Stimulated activated CD8-positive, alpha-beta memory T cell treated with anti-CD3 and anti-CD28 coated beads, Interleukin-7, amount 100 ng/mL, for 48 hours (primary cell): ENCODE measurements at regions not wholly inside any gene's neighbourhood (a gene's known extent, or its start where the extent isn't known, plus 50 kb on each side); places are given as distances from the start of the nearest gene placed in this dataset.
A peak's percentile ranks its signal among the peaks of the same experiment; 100 is the strongest.
"Not testable (repeated sequence)": the region's sequence is repeated elsewhere in the genome, so short reads cannot be mapped to it uniquely, and the experiment has no call there.

Experiments
- DNase-seq, 2 donors: peaks; one replicate each; pipeline ENCODE4 v3.0.0-alpha.2; 2020; ENCODE audit warnings: low read depth in 1 of 2; ENCODE audit errors: extremely low read depth in 1 of 2

DNA sequence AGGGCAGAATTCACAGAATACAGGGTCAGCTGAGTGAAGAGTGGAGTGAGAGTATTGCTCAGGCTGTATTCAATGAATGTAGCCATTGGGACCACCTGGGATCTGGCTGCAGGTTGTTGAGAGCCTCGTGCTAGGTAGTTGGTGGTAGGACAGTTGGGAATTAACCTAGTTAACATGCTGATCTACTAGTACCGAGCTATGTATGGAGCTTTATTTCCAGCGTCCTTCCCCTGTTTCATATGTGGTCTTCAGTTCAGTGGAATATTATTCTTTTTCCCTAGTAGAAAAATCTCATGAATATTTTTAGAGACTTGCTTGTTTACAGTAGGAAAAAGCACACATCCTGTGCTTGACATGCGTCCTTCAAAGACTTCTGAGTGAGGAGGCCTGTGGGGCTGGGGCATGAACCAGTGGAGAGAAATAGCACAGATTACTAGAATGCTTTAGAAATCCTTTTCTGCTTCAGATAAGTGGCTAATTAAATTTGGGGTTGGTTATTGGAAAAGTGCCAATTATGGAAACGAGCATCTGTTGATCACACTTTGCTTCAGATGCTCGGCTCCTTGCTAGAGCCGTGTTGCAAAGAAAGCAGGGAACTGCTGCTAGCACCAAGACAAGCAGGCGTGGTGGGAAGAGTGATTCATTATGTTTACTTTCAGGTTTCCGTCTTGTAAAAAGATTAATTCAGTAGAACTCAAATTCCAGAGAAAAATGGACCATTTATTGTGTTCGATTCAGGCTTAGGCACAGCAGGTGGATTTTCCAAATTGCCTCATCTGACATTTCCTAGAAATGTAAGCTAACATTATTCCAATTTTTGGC lies 53.6 kb downstream of the ARF6 start:
- DNase-seq: no peak

DNA sequence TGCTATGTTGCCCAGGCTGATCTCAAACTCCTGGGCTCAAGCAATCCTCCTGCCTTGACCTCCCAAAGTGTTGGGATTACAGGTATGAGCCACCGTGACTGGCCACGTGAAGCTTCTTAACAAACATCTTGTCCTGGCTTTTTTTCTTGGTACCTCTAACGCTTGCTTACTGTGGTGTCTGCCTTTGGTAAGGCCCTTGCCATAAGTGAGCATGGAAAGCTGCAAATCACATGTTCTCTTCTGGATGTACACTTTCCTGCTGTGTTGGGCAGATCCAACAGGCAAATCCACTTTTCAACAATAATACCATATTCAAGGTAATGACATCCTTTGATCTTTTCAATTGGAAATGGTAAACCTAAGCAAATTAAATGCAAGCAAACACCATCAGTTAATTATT lies 54.6 kb downstream of the ARF6 start:
- no peak for DNase-seq

DNA sequence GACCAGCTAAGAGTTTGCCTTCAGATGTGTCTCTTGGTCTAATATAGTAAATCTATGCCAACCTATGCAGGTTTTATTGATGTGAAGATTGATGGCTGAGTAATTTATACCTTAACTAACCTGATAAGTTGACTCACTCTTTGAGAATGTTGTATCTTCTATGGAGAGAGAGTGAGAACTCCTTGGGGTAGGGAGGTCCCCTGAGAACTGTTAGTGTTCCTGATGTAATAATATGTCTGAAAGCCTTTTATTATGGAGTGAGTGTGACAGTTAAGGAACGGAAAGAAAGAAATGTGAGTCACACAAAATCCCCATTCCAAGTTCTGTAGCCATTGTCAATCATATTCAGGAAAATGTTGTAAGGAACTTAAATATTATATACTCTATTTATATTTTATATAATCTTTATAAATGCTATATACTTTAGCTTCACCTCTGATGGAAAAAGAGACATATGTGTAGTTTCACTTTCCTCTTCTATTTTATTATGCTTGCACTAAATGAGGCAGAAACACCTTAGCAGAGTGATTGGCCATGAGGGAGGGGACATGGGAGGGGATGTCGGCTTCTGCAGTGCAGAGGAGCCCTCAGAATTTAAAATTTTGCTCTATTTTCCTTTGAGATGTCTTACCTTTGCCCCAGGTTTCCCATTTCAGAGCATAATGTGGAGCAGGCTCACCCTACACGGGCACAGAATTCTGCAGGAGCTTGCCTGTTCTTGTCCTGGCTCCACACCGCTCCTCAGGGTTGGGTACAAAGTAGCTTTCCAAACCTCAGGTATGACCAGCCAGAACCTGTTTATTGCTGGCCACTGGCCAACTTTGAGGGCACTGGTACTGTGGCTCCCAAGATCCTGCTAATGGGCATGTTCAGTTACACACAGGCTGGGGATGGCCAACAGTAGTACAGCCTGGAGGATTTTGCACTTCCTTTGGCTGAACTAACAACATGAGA lies 57.7 kb downstream of the ARF6 start:
- DNase-seq: no peak

DNA sequence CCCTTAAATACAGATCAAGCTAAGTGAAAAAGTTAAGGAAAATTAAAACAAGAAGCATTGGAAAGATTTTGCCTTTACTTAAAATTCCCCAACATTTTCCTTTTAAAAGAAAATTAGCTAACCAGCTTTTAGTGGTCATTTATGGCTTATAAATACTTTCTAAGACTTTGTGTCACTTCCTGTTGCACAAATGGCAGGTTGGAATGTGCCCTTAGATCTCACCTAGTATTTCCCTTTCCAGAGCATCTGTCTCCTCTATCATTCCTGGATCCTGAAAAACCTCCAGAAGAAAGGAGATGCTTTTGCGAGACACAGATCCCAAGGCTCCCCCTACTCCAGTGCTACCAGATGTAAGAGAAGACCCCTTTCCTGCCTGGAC lies 58.3 kb downstream of the ARF6 start:
- no peak for DNase-seq

DNA sequence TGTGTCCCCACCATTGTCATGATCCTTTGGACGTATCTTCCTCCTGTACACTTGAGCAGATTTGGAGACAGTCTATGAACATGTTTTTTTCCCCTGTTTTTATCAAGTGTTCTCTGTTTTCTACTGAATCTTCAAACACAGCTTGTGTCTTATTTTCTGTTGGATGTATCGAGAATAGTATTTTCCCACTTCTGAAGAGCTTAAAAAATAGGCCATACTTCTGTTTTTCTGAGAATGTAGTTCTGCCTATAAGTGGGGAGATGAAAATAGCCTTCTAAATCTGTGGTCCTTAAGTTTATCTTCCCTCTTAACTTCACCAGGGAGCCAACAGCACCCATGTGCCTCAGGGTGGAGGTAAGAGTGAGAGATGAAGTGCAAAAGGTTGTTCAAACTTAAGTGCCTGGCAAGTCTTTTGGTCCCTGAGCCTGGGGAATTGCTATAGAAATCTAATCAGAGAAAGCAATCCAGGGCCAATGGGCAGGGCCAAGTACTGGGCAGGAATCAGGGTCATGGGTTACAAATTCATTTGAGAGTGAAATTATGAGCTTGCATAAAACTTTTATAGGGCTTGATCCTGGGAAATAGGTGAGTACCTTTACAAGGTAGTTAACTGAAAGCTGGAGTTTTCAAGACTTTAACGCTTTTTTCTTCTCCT lies 58.9 kb downstream of the ARF6 start:
- no peak for DNase-seq

DNA sequence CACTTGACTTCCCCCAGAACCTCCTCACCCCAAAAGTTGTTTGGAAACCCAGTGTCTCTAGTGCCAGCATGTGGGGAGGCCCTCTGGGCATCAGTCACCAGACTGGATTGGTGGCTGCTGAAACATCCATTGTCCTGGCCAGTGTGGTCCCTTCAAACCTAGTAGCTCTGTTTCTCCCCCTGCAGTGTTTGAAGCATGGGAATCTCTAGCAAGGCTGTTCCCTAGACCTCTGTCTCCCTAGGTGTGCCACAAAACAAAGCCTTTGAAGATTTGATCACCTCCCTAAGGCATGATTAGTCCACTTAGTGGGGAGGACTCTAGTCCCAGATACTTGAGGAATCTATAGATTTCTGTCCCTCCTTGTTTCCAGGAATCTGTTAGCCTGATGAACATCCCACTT lies 60.3 kb downstream of the ARF6 start:
- no peak for DNase-seq

DNA sequence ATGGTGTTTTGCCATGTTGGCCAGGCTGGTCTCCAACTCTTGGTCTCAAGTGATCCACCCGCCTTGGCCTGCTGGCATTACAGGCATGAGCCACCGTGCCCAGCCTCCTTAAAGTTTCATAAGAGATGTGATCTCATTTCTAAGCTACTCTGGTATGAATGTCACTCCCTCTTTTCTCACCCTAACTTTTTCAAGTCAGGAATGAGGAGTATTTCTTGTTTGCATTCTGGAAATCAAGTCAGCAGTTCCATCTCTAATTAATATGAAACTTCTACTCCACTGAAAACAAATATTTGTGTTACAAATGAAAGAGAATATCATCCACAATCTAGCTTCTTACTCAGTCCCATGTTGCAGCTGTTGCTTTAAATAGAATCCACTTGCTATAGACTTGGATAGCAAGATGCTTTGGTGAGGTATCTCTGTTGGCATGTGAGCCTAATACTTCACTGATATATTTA lies 61.3 kb downstream of the ARF6 start:
- DNase-seq: no peak

DNA sequence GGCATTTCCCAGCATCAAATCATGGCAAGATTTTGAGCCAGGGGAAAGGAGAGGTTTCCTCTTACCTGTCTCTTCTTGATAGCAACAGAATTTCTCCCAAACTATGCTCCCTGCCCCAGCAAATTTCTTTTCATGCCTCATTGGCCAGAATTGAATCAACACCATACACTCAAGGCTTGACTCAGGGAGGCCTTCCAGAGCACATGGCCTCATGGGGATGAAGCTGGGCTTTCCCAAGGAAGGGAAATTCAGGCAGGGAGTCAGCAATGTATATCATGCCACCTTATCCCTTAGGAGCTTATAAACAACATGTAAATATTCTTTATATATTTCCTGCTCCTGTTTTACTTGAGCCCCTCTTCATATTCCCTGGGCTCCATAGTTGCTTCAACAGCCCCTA lies 62.1 kb downstream of the ARF6 start:
- DNase-seq: no peak

DNA sequence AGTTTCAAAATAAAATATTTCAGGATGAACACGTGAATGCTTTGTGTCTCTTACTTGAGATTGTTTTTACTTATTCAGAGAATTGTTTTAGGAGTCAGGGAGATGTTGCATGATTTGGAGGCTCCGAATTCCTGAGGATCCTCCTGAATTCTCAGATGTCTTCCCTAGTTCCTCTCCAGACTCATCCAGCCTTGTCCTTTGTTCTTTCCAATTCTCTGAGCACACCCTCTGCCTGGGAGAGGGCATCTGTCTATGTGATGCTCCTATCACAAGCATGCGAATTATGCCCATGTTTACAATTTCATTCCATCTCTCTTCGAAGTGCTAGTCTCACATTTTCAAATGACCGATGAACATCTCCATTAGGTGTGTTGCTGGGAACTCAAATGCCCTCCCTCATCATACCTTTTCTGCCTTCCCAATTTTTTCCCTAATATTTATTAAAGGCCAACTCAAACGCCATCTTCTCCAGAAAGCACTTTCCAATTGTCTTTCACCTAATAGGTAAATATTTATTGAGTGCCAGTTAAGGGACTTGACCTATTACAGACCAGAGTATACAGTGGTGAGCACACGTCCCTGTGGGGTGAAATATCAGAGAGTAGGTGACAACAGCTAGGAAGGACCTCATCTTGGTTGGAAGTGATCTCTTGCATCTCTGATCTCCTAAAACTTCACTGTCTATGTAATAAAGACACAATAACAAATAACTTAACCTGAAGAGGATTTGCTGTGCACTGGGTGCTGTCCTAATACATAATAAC lies 64.4 kb downstream of the ARF6 start:
- DNase-seq: no peak

DNA sequence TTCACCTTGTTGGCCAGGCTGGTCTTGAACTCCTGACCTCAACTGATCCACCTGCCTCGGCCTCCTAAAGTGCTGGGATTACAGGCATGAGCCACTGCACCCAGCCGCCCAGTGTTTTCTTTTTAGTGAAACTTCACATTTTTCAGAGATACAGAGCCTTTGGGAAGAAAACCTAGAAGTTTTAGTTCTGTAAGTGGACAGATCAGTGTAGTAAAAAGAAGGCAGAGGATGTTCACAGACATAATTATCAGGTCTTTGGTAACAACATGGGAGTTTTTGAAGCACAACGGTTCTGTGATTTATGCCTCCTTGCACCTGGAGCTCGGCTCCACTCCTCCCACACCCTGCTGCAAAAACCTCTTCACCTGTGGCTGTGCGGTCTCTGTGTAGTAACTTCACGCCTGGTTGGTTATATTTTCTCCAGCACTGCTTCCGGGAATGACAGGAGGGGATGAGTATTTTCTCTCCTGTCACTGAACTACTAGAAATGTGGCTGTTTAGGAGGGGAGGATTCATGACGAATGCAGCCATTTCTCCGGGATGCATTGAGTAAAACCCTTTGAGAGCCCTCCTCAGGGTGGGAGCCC lies 67.0 kb downstream of the ARF6 start:
- DNase-seq: no peak

DNA sequence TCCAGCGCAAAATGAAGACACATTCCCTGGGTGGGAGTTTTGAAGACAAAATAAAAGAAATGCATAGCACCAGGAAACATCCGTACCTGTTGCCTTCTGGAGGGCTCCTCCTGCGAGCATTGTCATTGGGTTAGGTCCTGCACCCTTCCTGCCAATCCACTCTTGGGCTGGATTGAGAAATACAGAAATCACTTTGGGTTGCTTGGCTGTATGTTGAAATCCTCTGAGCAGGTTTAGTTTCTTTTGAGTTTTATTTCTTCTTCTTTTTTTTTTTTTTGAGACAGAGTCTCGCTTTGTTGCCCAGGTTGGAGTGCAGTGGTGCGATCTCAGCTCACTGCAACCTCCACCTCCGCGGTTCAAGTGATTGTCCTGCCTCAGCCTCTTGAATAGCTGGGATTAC lies 67.6 kb downstream of the ARF6 start:
- DNase-seq: no peak

DNA sequence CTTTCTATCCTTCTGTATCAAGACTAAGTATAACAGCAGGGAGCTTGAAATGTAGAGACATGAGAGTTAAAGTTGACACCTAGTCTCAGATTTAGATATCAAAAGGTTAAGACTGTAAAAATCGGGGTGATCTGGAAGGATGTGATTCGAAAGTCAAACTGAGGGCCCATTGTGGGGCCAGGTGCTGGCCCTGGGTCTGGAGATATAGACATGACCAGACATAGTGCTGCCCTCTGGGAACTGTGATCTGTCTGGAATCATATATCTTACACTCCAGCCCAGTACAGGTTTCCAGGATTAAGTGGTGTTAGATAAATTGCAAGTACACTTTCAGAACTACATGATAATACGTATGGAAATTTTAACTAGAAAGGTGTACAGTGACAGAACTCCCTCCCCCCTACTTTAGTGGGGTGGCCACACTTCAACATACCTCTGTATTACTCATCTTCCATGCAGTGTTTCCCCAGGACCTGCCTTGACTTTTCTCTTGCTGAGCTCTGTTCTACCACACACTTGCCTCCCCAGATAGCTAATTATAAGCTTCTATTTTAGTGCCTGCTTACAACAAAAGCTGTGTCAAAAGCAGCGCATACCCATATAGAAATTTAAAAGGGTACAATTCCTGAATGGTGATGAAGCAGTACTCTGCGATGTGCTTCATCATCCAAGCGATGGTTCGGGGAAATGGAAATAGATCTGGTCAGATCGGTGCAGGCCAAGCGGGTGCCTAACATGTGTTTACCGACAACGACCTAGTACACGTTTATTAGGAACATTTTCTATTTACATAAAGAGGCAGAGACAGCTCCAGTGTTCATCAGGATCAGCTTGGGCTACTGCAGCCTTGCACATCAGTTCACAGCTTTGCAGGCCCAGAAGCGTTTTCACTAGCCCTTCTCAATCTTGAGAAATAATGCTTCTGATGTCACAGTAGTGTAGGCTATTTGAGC lies 68.7 kb downstream of the ARF6 start:
- no peak for DNase-seq

DNA sequence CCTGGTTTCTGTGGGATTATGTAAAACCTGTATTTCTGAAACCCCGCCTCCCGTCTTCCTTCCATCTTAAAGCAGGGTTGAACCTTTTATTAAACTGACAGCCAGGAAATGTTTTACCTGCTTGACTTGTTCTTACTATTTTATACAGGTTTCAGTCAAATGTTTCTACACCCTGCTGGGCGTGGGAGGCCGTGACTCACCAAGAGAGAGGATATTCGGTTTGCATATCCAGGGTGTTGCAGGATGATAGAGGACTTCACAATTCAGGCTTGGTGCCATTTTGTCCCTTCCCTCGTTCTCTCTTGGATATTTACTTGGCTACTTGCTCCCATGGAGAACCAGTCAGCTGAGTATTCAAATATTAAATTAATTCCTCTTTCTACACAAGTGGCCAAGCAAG lies 69.7 kb downstream of the ARF6 start:
- DNase-seq: peak in 1 of 2 donors; percentile 59

DNA sequence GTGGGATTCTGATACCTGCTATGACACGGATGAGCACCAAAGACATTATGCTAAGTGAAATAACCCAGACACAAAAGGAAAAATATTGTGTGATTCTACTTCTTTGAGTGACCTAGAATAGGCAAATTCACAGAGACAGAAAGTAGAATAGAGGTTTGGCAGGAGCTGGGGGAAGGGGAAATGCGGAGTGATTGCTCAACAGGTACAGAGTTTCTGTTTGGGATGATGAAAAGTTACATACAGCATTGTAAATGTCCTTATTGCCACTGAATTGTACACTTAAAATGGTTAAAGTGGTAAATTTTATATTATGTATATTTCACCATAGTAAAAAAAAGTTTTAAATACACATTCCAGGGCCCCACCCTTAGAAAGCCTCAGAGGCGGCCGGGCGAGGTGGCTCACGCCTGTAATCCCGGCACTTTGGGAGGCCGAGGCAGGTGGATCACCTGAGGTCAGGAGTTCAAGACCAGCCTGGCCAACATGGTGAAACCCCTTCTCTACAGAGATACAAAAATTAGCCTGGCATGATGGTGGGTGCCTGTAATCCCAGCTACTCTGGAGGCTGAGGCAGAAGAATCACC lies 72.3 kb downstream of the ARF6 start:
- DNase-seq: not testable (repeated sequence)

DNA sequence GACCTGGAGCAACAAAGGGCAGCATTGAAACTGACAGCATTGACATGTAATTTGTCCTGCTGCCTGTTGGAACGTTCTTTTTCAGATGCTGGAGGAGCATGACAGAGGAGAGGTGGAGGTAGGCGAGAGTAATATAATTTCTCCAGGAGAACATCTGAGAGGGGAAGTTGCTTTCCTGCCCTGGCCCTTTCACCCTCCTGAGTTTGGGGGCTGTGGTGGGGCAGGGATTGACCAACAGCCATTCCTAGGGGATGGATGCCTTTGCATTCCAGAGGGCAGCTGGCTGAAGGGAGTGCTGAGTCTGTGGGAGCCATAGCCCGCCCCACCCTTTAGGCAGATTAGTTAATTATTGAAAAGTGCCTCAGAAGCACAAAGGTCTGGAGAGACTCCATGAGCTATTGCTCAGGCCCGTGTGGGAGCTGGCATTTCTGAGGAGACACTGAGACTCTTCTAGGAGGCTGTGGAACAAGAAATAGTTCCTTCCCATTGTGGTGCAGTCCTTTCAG lies 73.5 kb downstream of the ARF6 start:
- no peak for DNase-seq

DNA sequence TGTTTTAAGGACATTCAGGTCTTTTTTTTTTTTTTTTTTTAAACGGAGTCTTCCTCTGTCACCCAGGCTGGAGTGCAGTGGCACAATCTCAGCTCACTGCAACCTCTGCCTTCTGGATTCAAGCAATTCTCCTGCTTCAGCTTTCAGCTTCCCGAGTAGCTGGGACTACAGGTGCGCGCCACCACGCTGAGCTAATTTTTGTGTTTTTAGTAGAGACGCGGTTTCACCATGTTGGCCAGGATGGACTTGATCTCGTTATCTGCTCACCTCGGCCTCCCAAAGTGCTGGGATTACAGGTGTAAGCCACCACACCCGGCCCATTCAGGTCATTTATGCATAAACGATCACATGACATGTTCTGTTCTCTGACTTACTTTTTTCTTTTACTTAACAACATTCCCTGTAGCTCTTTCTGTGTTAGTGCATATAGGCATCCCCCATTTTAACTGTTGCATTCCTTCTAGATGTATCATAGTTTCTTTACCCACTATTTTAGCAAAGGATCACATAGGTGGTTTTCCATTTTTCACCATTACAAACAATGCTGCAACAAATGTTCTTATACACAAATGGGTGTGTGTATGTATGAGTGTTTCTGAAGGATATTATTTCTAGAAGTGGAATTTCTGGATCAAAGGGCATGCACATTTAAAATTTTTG lies 74.2 kb downstream of the ARF6 start:
- DNase-seq: no peak

DNA sequence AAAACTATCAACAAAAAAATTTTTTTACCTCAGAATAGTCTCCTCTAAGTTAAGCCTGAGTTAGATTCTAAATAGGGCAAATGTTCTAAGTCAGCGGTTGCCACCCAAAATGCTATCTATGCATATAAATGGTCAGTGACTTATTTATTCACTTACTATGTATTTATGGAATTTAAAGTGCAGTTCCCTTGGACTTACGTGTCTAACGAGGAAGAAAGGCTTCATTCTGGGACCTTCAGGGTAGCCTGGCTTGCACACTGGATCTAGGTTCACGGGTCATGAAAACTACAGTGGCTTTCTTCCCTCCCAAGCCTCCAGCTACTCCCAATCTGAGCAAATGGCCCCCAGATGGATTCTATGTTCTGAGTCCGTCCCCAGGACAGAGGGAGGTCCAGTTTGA lies 77.1 kb downstream of the ARF6 start:
- no peak for DNase-seq
